ENCODE measurements at regions not wholly inside any gene's neighbourhood (a gene's known extent, or its start where the extent isn't known, plus 50 kb on each side); places are given as distances from the start of the nearest gene placed in this dataset.

DNA sequence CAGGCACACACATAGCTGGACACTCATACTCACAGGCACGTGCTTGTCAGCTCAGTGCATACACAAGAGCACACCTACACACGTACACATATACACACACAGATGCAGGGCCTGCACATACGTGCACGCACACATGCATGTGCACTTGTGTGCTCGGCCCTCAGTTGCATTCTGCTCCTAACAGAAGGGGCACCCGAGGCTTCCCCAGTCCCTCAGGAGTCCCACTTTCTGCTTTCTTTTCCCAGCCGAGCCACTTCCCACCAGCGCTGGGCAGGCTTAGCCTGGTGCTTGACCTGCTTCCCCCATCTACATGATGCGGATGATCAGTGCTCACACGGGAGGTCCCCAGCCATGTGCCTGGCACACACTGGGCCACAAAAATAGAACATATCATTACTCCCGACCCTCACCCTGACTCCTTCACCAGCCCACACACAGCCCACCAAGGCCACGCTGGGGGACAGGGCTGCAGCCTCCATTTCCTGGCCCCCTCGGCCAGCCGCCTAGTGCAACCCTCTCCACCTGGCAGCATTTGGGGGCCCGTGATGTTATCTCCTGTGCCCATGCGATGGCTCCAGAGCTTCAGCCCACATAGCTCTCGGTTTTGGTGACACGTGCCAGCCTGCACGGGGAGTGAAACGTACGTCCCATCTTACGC, 125.2 kb upstream of the SPACA7 start:
- peaks cover 7% of the 10 kb centered on the region for H3K27me3 Mint-ChIP-seq (ENCODE audit: low read depth)

DNA sequence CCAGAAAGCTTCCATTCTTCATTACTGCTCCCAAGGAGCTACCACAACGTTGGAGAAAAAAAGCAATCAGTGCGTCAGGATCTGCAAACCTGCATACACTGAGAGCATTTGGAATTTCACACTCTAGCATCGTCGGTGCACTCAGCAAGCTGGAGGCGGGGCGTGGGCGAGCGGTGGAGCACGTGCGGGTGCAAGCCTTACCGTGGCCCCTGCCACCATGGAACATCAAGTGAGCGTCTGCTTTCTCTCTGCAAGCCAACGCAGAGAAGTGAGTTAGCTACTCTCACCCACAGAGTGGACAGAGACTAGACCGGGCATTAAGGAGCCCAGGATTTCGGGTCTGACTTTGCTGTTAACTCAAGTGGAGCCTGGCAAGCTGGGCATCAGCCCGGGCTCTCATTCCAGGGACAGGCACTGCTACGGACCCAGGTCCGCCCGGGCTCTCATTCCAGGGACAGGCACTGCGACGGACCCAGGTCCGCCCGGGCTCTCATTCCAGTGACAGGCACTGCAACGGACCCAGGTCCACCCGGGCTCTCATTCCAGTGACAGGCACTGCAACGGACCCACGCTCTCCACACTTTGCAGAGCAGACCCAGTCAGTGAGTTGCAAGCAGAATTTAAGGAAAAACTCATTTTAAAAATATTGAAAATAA, 124.1 kb upstream of the SPACA7 start:
- Mint-ChIP-seq H3K9me3 (ENCODE audit: low read depth) (peaks cover 10% of the 10 kb centered on the region), H3K27me3 (ENCODE audit: low read depth) (peaks cover 7% of the 10 kb centered on the region)

More for the DNA sequence above, 125.2 kb upstream of the SPACA7 start:
- TF ChIP-seq, protein P1, sequence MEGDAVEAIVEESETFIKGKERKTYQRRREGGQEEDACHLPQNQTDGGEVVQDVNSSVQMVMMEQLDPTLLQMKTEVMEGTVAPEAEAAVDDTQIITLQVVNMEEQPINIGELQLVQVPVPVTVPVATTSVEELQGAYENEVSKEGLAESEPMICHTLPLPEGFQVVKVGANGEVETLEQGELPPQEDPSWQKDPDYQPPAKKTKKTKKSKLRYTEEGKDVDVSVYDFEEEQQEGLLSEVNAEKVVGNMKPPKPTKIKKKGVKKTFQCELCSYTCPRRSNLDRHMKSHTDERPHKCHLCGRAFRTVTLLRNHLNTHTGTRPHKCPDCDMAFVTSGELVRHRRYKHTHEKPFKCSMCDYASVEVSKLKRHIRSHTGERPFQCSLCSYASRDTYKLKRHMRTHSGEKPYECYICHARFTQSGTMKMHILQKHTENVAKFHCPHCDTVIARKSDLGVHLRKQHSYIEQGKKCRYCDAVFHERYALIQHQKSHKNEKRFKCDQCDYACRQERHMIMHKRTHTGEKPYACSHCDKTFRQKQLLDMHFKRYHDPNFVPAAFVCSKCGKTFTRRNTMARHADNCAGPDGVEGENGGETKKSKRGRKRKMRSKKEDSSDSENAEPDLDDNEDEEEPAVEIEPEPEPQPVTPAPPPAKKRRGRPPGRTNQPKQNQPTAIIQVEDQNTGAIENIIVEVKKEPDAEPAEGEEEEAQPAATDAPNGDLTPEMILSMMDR (IDR thresholded peaks at IDR 0.05) = no peak
- H3K36me3 Mint-ChIP-seq (ENCODE audit: low read depth) = no peaks in the 10 kb centered on the region
- H3K4me3 Mint-ChIP-seq (ENCODE audit: unreplicated experiment) = no peak overlapping the region
- H3K27ac Mint-ChIP-seq (ENCODE audit: unreplicated experiment) = no peak overlapping the region
- no peaks in the 10 kb centered on the region for H3K4me1 Mint-ChIP-seq (ENCODE audit: low read depth)
- H3K9me3 Mint-ChIP-seq (ENCODE audit: low read depth) = peaks cover 10% of the 10 kb centered on the region
- DNase-seq (ENCODE audit: low spot score) = no peak

DNA sequence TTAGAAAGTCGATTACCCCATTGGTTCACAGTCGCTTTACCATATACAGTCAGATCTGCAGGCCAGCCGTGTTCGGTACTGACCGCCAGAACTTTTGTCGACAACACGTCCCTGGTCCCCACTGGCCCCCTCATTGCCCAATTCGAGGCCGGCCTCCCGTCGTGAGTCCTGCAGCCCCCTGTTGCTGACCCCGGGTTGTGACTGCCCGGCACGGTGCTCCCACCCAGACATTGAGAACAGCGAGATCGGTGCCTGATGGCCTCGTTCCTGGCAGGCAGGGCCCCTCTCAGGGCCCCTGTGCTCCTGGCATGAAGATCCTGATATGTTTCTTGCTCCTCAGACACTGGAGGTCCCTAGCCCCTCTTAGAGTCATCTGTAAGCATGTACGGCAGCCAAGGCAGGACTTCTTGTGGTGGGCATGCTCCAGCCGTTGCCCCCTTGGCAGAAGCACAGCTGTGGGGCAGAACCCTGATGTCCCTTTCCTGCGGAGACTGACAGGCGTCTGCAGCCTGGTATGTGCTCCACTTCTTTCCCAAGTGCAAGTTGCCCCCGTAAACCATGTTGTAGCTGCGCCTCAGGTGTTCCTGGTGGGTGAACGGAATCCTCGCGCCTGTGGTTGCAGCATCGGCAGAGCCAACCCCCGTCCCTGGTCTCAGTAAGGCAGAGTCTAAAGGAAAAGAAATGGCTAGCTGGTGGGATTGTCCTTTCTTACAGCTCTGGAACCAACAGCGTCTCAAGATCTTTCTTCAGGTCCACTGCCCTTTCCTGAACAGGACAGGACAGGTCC, 123.2 kb upstream of the SPACA7 start:
- Mint-ChIP-seq H3K27ac (ENCODE audit: unreplicated experiment) (no peak overlapping the region), H3K27me3 (ENCODE audit: low read depth) (peaks cover 7% of the 10 kb centered on the region), H3K4me3 (ENCODE audit: unreplicated experiment) (no peak overlapping the region), H3K36me3 (ENCODE audit: low read depth) (no peaks in the 10 kb centered on the region), H3K4me1 (ENCODE audit: low read depth) (no peaks in the 10 kb centered on the region), H3K9me3 (ENCODE audit: low read depth) (peaks cover 10% of the 10 kb centered on the region)
- TF ChIP-seq, protein P1 (IDR thresholded peaks at IDR 0.05) = no peak
- DNase-seq (ENCODE audit: low spot score) = no peak

More for the DNA sequence above, 124.1 kb upstream of the SPACA7 start:
- no peak for DNase-seq (ENCODE audit: low spot score)
- TF ChIP-seq, protein P1 (IDR thresholded peaks at IDR 0.05) = no peak
- H3K36me3 Mint-ChIP-seq (ENCODE audit: low read depth) = no peaks in the 10 kb centered on the region
- H3K4me1 Mint-ChIP-seq (ENCODE audit: low read depth) = no peaks in the 10 kb centered on the region
- no peak overlapping the region for H3K4me3 Mint-ChIP-seq (ENCODE audit: unreplicated experiment)
- no peak overlapping the region for H3K27ac Mint-ChIP-seq (ENCODE audit: unreplicated experiment)

DNA sequence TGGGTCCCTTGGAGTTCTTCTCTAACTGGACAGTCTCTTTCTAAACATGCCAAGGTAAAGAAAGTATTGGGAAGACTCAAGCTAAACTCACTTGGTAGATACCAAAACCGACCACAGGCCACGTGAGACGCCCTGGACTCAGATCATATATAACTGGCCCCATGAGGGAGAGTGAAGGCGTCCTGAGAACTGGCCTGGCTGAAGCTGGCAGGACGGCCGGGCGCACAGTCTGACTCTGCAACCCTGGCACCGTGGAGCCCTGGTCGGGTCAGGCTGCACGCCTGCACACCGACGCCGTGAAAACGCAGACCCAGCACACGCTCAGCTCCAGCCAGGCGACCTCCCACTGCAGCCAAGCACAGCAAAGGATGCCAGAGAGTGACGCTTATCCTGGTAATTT, 122.5 kb upstream of the SPACA7 start:
- TF ChIP-seq, protein P1 (IDR thresholded peaks at IDR 0.05) = no peak
- Mint-ChIP-seq H3K9me3 (ENCODE audit: low read depth) (peaks cover 10% of the 10 kb centered on the region), H3K27ac (ENCODE audit: unreplicated experiment) (no peak overlapping the region), H3K4me3 (ENCODE audit: unreplicated experiment) (no peak overlapping the region), H3K27me3 (ENCODE audit: low read depth) (peaks cover 7% of the 10 kb centered on the region), H3K36me3 (ENCODE audit: low read depth) (no peaks in the 10 kb centered on the region), H3K4me1 (ENCODE audit: low read depth) (no peaks in the 10 kb centered on the region)
- DNase-seq (ENCODE audit: low spot score) = no peak

DNA sequence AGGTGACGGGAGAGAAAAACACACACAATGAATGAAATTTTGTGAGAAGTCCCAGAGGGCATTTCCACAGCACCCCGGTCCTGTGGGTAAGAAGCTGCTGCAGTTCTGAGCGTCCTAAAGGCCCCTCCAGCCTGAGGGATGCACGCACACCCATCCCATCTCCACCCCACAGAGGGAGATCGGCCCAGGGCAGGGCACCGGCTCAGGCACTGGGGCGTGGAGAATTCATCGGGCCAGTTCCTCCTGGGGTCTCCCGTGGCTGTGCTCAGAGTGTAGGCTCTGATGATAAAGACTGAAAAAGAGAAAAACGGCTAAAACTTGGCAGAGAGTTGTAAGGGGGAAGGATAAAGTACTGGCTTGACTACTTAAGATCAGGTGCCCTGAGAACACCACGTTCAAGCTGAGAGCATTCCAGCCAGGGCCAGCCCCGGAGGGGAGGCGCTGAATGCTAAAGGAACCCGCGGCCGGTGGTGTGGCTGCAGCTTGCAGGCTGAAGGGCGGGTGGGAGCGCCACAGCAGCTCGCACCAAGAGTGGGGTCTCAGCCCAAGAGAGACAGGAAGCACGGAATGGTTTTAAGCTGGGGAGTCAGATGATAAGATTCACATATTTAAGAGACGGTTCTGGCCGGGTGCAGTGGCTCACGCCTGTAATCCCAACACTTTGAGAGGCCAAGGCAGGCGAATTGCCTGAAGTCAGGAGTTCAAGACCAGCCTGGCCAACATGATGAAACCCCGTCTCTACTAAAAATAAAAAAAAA, 121.9 kb upstream of the SPACA7 start:
- Mint-ChIP-seq H3K27me3 (ENCODE audit: low read depth) (peaks cover 12% of the 10 kb centered on the region), H3K36me3 (ENCODE audit: low read depth) (no peaks in the 10 kb centered on the region), H3K9me3 (ENCODE audit: low read depth) (peaks cover 10% of the 10 kb centered on the region), H3K4me1 (ENCODE audit: low read depth) (no peaks in the 10 kb centered on the region), H3K27ac (ENCODE audit: unreplicated experiment) (no peak overlapping the region), H3K4me3 (ENCODE audit: unreplicated experiment) (no peak overlapping the region)
- TF ChIP-seq, protein P1 (IDR thresholded peaks at IDR 0.05) = no peak
- no peak for DNase-seq (ENCODE audit: low spot score)

All from chondrocyte (in vitro differentiated cells).